Dedifferentiated amniotic fluid mesenchymal stem cell (primary cell): ENCODE measurements at regions not wholly inside any gene's neighbourhood (a gene's known extent, or its start where the extent isn't known, plus 50 kb on each side); places are given as distances from the start of the nearest gene placed in this dataset.

Experiments
- DNase-seq: peaks from one replicate; pipeline ENCODE4 v3.0.0-alpha.2; 2016; ENCODE audit errors: extremely low spot score

- no peak for DNase-seq
Measured at GRCh38 chr6:42512579-42512978, 51.2 kb upstream of the UBR2 start.

GRCh38 chr6:42511803-42512422, 51.9 kb upstream of the UBR2 start:
- DNase-seq = no peak

GRCh38 chr6:42510795-42511194, 53.0 kb upstream of the UBR2 start:
- DNase-seq = no peak

GRCh38 chr6:42509765-42510164, 54.1 kb upstream of the UBR2 start:
- no peak for DNase-seq

- no peak for DNase-seq
Measured at GRCh38 chr6:42509256-42509655, 54.6 kb upstream of the UBR2 start.

GRCh38 chr6:42507901-42508300, 55.9 kb upstream of the UBR2 start:
- no peak for DNase-seq

GRCh38 chr6:42507195-42507594, 55.5 kb upstream of the TRERF1 start:
- no peak for DNase-seq

- no peak for DNase-seq
Measured at GRCh38 chr6:42506070-42506469, 54.3 kb upstream of the TRERF1 start.

GRCh38 chr6:42505385-42505718, 53.6 kb upstream of the TRERF1 start:
- DNase-seq = peak; percentile 20

GRCh38 chr6:42503894-42504293, 52.2 kb upstream of the TRERF1 start:
- no peak for DNase-seq

GRCh38 chr6:42502990-42503389, 51.3 kb upstream of the TRERF1 start:
- no peak for DNase-seq

- no peak for DNase-seq
Measured at GRCh38 chr6:42502127-42502526, 50.4 kb upstream of the TRERF1 start.
